ENCODE measurements at regions not wholly inside any gene's neighbourhood (a gene's known extent, or its start where the extent isn't known, plus 50 kb on each side); places are given as distances from the start of the nearest gene placed in this dataset.

- TF ChIP-seq REST (IDR thresholded peaks at IDR 0.05; ENCODE audit: insufficient read depth in 1 of 2, low read depth in 2 of 2, low read length in 1 of 2), result no peak
- TF ChIP-seq POLR2AphosphoS5 (IDR thresholded peaks at IDR 0.05; ENCODE audit: low read depth, low read length), result no peak
- TF ChIP-seq SIN3A (IDR thresholded peaks at IDR 0.05; ENCODE audit: borderline replicate concordance, insufficient read depth, low read depth, low read length), result no peak
- TF ChIP-seq CTCF (IDR thresholded peaks at IDR 0.05), result no peak
- TF ChIP-seq TCF7L2 (IDR thresholded peaks at IDR 0.05; ENCODE audit: low read depth, low read length), result no peak
- H3K36me3 ChIP-seq (ENCODE audit: control insufficient read depth, insufficient read depth, low read length), result no peaks in the 10 kb centered on the region
- no TSS peak for BruUV-seq (replicated peaks)
- H3K4me3 ChIP-seq (ENCODE audit: low read depth in 2 of 2, low read length in 2 of 2), result no peak overlapping the region
- ATAC-seq, result no peak
- ChIA-PET POLR2A (no interaction called here), CTCF (no interaction called here)
- intact Hi-C loops (cut with micrococcal nuclease; ENCODE audit: unreplicated experiment), result no loop called here
- no peaks in the 10 kb centered on the region for H3K9me3 ChIP-seq (ENCODE audit: control insufficient read depth, insufficient read depth, low read depth, low read length)
- in situ Hi-C loops (cut with HindIII; ENCODE audit: low pct_unique_long_range_greater_than_20kb, low sequenced_read_pairs), result no loop called here
- H3K4me1 ChIP-seq (ENCODE audit: control insufficient read depth, insufficient read depth, low read length), result no peaks in the 10 kb centered on the region
- H3K27ac ChIP-seq (ENCODE audit: low read length), result no peak overlapping the region
- no peaks in the 10 kb centered on the region for H3K27me3 ChIP-seq (ENCODE audit: control insufficient read depth, insufficient read depth, low read length)
- DNase-seq (ENCODE audit: low read depth, low spot score), result no peak
Measured at GRCh38 chr9:14440062-14440461, 126.1 kb upstream of the NFIB start.

GRCh38 chr9:14439555-14439954 lies 125.6 kb upstream of the NFIB start:
- Histone ChIP-seq H3K36me3 (ENCODE audit: control insufficient read depth, insufficient read depth, low read length) (no peaks in the 10 kb centered on the region), H3K9me3 (ENCODE audit: control insufficient read depth, insufficient read depth, low read depth, low read length) (no peaks in the 10 kb centered on the region), H3K4me3 (ENCODE audit: low read depth in 2 of 2, low read length in 2 of 2) (no peak overlapping the region), H3K4me1 (ENCODE audit: control insufficient read depth, insufficient read depth, low read length) (no peaks in the 10 kb centered on the region), H3K27ac (ENCODE audit: low read length) (no peak overlapping the region), H3K27me3 (ENCODE audit: control insufficient read depth, insufficient read depth, low read length) (no peaks in the 10 kb centered on the region)
- DNase-seq (ENCODE audit: low read depth, low spot score), result no peak
- no peak for ATAC-seq
- ChIA-PET CTCF (no interaction called here), POLR2A (no interaction called here)
- no peak for TF ChIP-seq SIN3A (IDR thresholded peaks at IDR 0.05; ENCODE audit: borderline replicate concordance, insufficient read depth, low read depth, low read length)
- no peak for TF ChIP-seq REST (IDR thresholded peaks at IDR 0.05; ENCODE audit: insufficient read depth in 1 of 2, low read depth in 2 of 2, low read length in 1 of 2)
- no peak for TF ChIP-seq CTCF (IDR thresholded peaks at IDR 0.05)
- TF ChIP-seq TCF7L2 (IDR thresholded peaks at IDR 0.05; ENCODE audit: low read depth, low read length), result no peak
- TF ChIP-seq POLR2AphosphoS5 (IDR thresholded peaks at IDR 0.05; ENCODE audit: low read depth, low read length), result no peak
- intact Hi-C loops (cut with micrococcal nuclease; ENCODE audit: unreplicated experiment) (no loop called here), in situ Hi-C loops (cut with HindIII; ENCODE audit: low pct_unique_long_range_greater_than_20kb, low sequenced_read_pairs) (no loop called here)
- no TSS peak for BruUV-seq (replicated peaks)
